Lung (tissue), 11 donors: ENCODE measurements at regions not wholly inside any gene's neighbourhood (a gene's known extent, or its start where the extent isn't known, plus 50 kb on each side); places are given as distances from the start of the nearest gene placed in this dataset.

Experiments
- ATAC-seq: fragments of 200-7000 bp; cut with Tn5 transposase; one replicate; pipeline ENCODE4 v1.9.1; 2020; ENCODE audit warnings: moderate number of reproducible peaks; ENCODE audit not compliant: insufficient read depth, low FRiP score
- DNase-seq, 3 donors: peaks; one replicate each; pipeline ENCODE4 v3.0.0-alpha.2; 2013 to 2017
- H3K27ac ChIP-seq, 2 donors: one replicate each; pipeline ENCODE4 v1.5.1; 2013; ENCODE audit warnings: mild to moderate bottlenecking in 2 of 2, moderate library complexity in 2 of 2, control low read depth in 1 of 2, inconsistent platforms in 1 of 2, low read depth in 1 of 2, low read length in 1 of 2
- H3K27me3 ChIP-seq, 3 donors: one replicate each; pipeline ENCODE4 v1.5.1; 2013; ENCODE audit warnings: low read length in 2 of 3; ENCODE audit not compliant: control insufficient read depth in 3 of 3, insufficient read depth in 3 of 3
- H3K36me3 ChIP-seq, 4 donors: one replicate each; pipeline ENCODE4 v1.5.1; 2013; ENCODE audit warnings: low read length in 4 of 4, mild to moderate bottlenecking in 1 of 4, moderate library complexity in 1 of 4; ENCODE audit not compliant: control insufficient read depth in 4 of 4, insufficient read depth in 4 of 4
- H3K4me1 ChIP-seq, 5 donors: one replicate each; pipeline ENCODE4 v1.5.1; 2013; ENCODE audit warnings: low read length in 5 of 5, mild to moderate bottlenecking in 2 of 5, moderate library complexity in 1 of 5; ENCODE audit not compliant: control insufficient read depth in 5 of 5, insufficient read depth in 5 of 5
- H3K4me3 ChIP-seq: one replicate; pipeline ENCODE4 v1.5.1; 2013; ENCODE audit warnings: mild to moderate bottlenecking, control low read depth, moderate library complexity
- H3K9ac ChIP-seq, 2 donors: one replicate each; pipeline ENCODE4 v1.5.1; 2013; ENCODE audit warnings: low read length in 2 of 2, control low read depth in 1 of 2; ENCODE audit not compliant: insufficient read depth in 1 of 2
- H3K9me3 ChIP-seq, 4 donors: one replicate each; pipeline ENCODE4 v1.5.1; 2013; ENCODE audit warnings: low read length in 3 of 4, mild to moderate bottlenecking in 1 of 4, moderate library complexity in 1 of 4; ENCODE audit not compliant: control insufficient read depth in 4 of 4, insufficient read depth in 3 of 4
- CTCF ChIP-seq: IDR thresholded peaks from 2 replicates; pipeline ENCODE4 v1.5.1; 2012; ENCODE audit warnings: mild to moderate bottlenecking; ENCODE audit errors: control extremely low read depth, extremely low read depth
- WGBS, 2 donors: extraction: QIAGEN DNeasy Blood & Tissue Kit; methylation state at CpG; one replicate each; pipeline ENCODE4 v1.1.7; 2013; 5-methylcytosine and 5-hydroxymethylcytosine counted together
- donor health status: control.
- donor health status: control.
- donor health status: Bipolar disorder and iron deficiency.
- donor health status: healthy.
- donor health status: DM: yes; HTN: yes; CAD: no.

- no peak for DNase-seq
- ATAC-seq: no peak
- Histone ChIP-seq H3K9me3 (peaks cover 0 to 2% (median 0%) of the 10 kb centered on the region in 4 donors), H3K9ac (no peak overlapping the region), H3K4me3 (no peak overlapping the region), H3K36me3 (no peaks in the 10 kb centered on the region), H3K27me3 (no peaks in the 10 kb centered on the region), H3K4me1 (no peaks in the 10 kb centered on the region), H3K27ac (no peak overlapping the region)
- 58 to 64% methylated on average over 7 of the region's 7 CpGs for WGBS, 2 donors
- no peak for TF ChIP-seq CTCF
Observed at GRCh38 chr9:115672477-115673316, 480.9 kb upstream of the PAPPA start.

- H3K4me1 ChIP-seq: no peaks in the 10 kb centered on the region
- no peak for TF ChIP-seq CTCF
- H3K4me3 ChIP-seq: no peak overlapping the region
- ATAC-seq (no peak), DNase-seq (no peak)
- H3K27ac ChIP-seq: no peak overlapping the region
- WGBS, 2 donors: 94 to 98% methylated on average over 3 of the region's 3 CpGs
- H3K36me3 ChIP-seq: no peaks in the 10 kb centered on the region
- H3K27me3 ChIP-seq: no peaks in the 10 kb centered on the region
- peaks cover 0 to 2% (median 0%) of the 10 kb centered on the region in 4 donors for H3K9me3 ChIP-seq
- no peak overlapping the region for H3K9ac ChIP-seq
Observed at GRCh38 chr9:115673599-115673998, 480.0 kb upstream of the PAPPA start.

- H3K9ac ChIP-seq: no peak overlapping the region
- ATAC-seq (no peak), DNase-seq (no peak)
- no peaks in the 10 kb centered on the region for H3K36me3 ChIP-seq
- H3K27me3 ChIP-seq: no peaks in the 10 kb centered on the region
- TF ChIP-seq CTCF: no peak
- WGBS, 2 donors: 33 to 78% methylated on average over 1 of the region's 1 CpG
- no peaks in the 10 kb centered on the region for H3K4me1 ChIP-seq
- H3K4me3 ChIP-seq: no peak overlapping the region
- H3K27ac ChIP-seq: no peak overlapping the region
- peaks cover 0 to under 1% (median 0%) of the 10 kb centered on the region in 4 donors for H3K9me3 ChIP-seq
Observed at GRCh38 chr9:115674091-115674490, 479.5 kb upstream of the PAPPA start.
